Activated gamma-delta T cell (primary cell): ENCODE measurements at regions not wholly inside any gene's neighbourhood (a gene's known extent, or its start where the extent isn't known, plus 50 kb on each side); places are given as distances from the start of the nearest gene placed in this dataset.
"Not testable (repeated sequence)": the region's sequence is repeated elsewhere in the genome, so short reads cannot be mapped to it uniquely, and the experiment has no call there.

Experiments used
- DNase-seq: peaks from one replicate; lab custom pipeline; 2025; lab: John Stamatoyannopoulos, UW

DNA sequence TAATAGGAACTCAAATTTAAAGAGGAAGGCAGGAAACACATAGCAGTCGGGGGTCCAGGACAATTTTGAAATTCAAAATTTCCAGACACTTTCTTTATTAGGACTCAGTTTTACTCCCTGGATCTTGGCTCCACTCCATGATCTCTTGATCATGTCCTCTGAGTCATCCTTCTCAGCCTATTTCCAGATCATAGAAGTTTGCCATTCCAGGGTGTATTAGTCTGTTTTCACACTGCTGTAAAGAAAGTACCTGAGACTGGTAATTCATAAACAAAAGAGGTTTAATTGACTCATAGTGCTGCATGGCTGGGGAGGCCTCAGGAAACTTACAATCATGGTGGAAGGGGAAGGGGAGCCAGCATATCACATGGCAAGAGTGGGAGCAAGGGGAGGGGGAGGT, 564.7 kb upstream of the ACTRT1 start:
- no peak for DNase-seq

DNA sequence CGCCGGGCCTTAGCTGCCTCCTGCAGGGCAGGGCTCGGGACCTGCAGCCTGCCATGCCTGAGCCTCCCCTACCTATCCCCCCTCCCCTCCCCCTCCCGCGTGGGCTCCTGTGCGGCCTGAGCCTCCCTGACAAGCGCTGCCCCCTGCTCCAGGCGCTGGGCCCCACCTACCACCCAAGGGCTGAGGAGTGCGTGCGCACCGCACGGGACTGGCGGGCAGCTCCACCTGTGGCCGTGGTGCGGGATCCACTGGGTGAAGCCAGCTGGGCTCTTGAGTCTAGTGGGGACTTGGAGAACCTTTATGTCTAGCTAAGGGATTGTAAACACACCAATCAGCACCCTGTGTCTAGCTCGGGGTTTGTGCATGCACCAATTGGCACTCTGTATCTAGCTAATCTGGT, 554.6 kb upstream of the ACTRT1 start:
- not testable (repeated sequence) for DNase-seq

DNA sequence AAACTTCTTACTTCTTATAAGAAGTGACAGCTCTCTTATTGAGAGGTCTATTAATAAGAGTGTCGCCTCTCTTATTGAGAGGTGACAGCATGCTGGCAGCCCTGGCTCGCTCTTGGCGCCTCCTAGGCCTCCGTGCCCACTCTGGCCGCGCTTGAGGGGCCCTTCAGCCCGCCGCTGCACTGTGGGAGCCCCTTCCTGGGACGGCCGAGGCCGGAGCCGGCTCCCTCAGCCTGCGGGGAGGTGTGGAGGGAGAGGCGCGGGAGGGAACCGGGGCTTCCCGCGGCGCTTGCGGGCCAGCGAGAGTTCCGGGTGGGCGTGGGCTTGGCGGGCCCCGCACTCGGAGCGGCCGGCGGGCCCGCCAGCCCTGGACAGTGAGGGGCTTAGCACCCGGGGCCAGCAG, 554.2 kb upstream of the ACTRT1 start:
- not testable (repeated sequence) for DNase-seq

DNA sequence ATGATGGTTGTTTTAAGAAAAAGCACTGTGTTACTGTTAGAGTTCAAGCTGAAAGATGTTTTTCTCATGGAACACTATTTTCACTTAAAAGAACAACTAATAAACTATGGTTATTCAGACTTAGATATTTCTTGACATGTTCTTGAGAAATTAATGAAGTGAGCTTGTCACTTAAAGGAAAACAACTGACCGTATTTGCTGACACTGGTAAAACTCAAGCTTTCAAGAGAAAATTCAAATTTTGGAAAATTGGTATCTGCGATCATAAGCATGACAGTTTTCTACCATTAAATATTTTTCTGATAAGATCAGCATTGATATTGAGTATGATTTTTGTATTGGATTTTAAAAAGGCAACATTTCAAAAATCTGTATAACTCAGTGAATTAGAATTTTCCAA, 549.5 kb upstream of the ACTRT1 start:
- DNase-seq = no peak

DNA sequence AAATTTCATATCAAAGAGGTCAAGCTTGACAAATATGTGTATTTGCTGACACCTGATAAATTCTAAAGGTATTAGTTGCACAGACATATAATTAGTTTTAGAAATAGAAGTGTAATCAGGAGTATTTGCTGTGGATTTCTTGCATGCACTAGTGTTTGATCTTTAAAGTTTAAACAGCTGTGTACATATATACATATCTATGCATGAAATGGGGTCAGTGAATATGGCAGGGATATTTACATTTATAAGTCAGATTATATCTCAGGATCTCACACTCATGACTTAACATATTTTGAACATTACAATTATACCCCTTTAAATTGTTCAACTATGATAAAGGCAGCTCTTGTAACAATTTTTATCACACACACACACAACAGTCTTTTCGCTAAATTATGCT, 547.4 kb upstream of the ACTRT1 start:
- no peak for DNase-seq

DNA sequence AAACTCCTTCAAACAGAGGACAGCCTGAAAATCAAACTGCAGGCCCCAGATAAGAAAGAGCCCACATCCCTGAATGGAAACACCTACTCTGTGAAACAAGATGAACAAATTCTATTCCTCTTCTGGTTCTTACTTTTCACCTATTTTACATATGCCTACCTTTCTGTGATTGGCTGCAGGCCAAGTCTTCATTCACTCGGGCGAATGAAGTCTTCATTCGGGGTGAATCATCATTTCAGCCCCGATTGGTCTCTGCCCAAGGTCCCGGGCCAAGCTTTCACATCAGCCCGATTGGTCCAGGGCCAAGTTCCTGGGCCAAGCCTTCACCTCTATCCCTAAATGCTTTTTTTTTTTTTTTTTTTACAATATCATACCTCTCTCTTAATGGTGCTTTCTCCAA, 529.8 kb upstream of the ACTRT1 start:
- no peak for DNase-seq

DNA sequence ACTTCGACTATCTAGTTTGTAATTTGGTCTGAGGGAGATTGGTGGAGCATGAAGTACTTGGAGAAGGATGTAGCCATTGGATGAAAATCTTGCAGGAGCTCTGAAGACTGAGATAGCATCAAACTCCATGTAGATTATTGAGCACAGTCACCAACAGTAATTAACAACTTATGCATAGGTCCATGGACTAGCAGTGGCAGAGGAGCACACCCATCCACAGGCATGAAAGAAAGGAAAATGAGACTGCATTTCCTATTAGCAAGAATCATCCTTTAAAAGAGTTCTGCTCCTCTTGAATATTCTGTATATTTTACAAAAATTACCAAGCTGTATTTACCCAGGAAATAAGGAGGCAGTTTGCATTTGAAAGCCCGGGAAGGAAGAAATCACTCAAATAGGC, 529.4 kb upstream of the ACTRT1 start:
- DNase-seq = no peak

- no peak for DNase-seq
Measured at GRCh38 chrX:128543114-128543513, 490.9 kb upstream of the ACTRT1 start.

GRCh38 chrX:128518508-128518907, 466.3 kb upstream of the ACTRT1 start:
- DNase-seq = no peak

GRCh38 chrX:128517691-128518090, 465.5 kb upstream of the ACTRT1 start:
- DNase-seq = no peak

DNA sequence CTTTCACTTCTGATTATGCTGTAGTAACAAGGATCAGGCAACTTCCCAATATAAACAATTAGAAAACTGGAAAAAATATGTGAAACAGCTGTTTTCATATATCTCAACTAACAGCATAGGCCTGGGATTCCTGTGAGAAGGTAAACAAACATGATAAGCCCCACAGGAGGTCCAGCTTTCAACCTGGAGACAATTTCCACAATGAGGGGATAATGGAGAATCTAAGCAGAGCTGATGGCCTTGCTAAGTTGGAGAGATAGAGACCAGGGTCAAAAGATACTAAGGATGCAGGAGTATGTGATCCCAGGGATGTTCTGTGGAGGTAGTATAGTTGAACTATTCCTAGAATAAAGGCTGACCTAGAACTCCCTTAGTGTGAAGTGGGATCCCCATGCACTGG, 452.3 kb upstream of the ACTRT1 start:
- DNase-seq = no peak

GRCh38 chrX:128464116-128464515, 411.9 kb upstream of the ACTRT1 start:
- DNase-seq = no peak

DNA sequence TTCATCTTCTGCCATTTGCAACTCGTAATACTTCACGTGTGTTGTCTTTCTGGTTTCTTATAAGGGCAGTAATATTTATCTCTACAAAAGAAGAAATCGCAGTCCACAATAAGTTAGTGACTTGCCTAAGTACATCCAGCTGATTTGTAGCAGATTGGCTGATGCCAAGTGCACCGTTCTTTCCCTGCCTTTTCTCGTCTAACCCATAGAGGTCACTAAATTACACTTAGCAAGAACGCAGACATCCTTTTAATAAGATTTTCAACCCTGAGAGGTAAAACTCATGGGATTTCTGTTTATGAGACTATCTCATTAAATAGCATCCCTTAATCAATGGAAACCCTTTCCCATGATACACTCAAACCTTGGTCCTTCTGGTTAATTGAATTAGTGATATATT, 408.6 kb upstream of the ACTRT1 start:
- DNase-seq = no peak

DNA sequence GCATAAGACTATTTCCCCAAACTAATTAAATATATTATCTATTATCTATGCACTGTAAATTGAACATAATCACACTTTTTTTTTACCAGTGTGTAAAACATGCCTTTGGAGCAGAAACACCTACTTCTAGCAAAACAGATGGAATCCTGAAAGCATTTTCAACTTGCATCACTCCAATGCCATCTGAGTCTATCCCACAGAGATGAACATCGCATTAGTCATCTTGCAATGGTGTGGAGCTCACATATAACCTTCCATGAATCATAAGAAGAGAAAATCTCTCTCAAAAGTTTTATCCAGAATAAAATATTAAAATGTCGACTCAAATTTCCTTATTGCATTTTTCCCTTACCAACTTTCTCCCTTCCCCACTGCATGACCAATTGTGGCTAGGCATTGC, 406.7 kb upstream of the ACTRT1 start:
- DNase-seq = no peak

GRCh38 chrX:128457674-128458073, 405.5 kb upstream of the ACTRT1 start:
- no peak for DNase-seq

GRCh38 chrX:128439159-128439558, 387.0 kb upstream of the ACTRT1 start:
- no peak for DNase-seq

DNA sequence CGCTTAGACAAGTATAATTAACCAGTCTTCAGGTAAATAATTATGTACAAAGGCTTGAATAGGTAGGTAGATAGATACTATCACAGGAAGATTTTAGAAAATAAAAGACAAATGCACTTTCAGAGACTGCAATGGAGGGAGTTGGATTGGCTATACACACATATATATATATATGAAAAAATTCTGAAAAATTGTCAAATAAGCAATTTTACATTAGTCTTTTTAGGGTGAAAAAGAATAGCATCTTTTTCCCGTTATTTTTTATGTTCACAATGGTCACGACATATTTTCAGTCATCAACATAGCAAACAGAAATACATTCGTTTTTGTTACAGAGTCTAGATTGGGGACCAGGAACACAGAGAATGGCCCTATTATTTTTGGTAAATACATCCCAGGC, 385.9 kb upstream of the ACTRT1 start:
- no peak for DNase-seq

DNA sequence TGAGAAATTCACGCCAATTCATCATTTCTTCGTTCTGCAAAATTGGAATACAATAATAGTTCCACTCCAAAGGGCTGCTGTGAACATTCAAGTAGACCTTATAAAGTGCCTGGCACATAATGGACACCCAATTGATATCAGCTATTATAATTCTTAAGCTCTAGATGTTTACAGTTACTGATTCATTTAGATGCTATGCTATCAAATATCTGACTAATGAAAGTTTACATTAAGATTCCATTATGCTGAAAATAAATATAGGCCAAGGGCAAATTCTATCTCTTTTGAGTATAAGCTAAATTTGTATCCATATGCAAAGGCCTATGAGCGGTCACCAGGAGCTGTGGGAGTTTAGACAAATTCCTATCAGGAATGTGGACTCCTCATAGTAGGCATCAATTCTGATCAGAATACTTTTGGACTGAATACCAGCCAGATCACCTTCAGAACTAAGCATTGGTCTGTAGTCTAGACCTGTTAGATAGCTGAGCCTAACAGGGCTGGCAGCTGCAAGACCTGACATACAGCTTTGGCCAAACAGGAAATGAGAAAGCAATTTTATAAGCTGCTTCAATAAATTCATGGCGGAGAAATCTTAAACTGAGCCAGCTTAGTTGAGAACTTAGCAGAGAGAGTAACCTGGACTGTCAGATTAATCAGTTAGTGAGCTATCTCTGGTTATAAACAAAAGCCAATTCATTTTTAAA, 384.3 kb upstream of the ACTRT1 start:
- no peak for DNase-seq

DNA sequence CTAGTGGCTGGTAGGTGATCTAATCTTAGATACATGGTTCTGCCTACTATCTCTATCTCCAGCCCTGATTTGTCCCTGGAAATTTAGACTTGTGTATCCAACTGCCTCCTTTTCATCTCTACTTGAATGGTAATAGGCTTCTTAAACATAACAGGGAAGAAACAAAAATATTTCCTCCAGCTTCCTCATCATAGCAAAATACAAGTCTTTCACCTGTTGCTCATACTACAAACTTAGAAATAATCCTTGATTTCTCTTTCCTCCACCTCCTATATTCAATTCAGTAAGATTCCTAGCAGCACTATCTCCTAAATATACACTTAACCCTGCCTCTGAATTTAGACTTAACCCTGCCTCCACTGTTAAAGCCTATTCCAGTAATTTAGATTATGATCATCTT, 373.3 kb upstream of the ACTRT1 start:
- no peak for DNase-seq

- no peak for DNase-seq
Measured at GRCh38 chrX:128408842-128409241, 356.6 kb upstream of the ACTRT1 start.

GRCh38 chrX:128396601-128397000, 344.4 kb upstream of the ACTRT1 start:
- no peak for DNase-seq

GRCh38 chrX:128383846-128384245, 331.6 kb upstream of the ACTRT1 start:
- DNase-seq = not testable (repeated sequence)

- DNase-seq = no peak
Measured at GRCh38 chrX:128365492-128365891, 313.3 kb upstream of the ACTRT1 start.

DNA sequence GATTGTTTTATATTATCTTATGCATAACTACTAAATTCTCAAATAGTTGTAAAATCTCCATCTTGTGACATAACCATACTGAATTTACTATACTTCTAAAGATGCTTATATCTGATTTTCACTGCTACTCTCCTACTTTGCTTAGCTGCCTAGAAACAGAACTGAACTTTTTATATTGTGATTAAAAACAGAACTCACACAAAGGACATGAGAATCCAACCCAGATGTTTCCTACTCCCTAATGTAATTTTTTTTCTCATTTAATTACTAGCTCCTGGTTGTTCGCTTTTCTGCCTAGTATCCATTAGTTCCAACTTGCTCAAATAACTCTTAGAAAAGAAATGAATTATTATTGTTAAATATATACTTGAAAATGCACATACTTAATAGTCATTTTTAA, 283.5 kb upstream of the ACTRT1 start:
- DNase-seq = no peak
